ENCODE measurements at regions not wholly inside any gene's neighbourhood (a gene's known extent, or its start where the extent isn't known, plus 50 kb on each side); places are given as distances from the start of the nearest gene placed in this dataset.

- H3K4me3 ChIP-seq (replicated peaks; ENCODE audit: low read depth, low read length), result no peak overlapping the region
- DNase-seq (ENCODE audit: extremely low read depth, low read depth), result no peak
- no peak for TF ChIP-seq CTCF (IDR thresholded peaks at IDR 0.05; ENCODE audit: low read depth, low read length, missing control alignments)
These were observed 504.0 kb upstream of the ARID1B start for GRCh38 chr6:156273065-156273711.

- TF ChIP-seq CTCF (IDR thresholded peaks at IDR 0.05; ENCODE audit: low read depth, low read length, missing control alignments), result no peak
- H3K4me3 ChIP-seq (replicated peaks; ENCODE audit: low read depth, low read length), result no peak overlapping the region
- DNase-seq (ENCODE audit: extremely low read depth, low read depth), result no peak
These were observed 507.3 kb upstream of the ARID1B start for GRCh38 chr6:156269751-156270369.

- no peak for TF ChIP-seq CTCF (IDR thresholded peaks at IDR 0.05; ENCODE audit: low read depth, low read length, missing control alignments)
- no peak for DNase-seq (ENCODE audit: extremely low read depth, low read depth)
- H3K4me3 ChIP-seq (replicated peaks; ENCODE audit: low read depth, low read length), result no peak overlapping the region
These were observed 508.3 kb upstream of the ARID1B start for GRCh38 chr6:156268849-156269248.

- no peak for DNase-seq (ENCODE audit: extremely low read depth, low read depth)
- H3K4me3 ChIP-seq (replicated peaks; ENCODE audit: low read depth, low read length), result no peak overlapping the region
- no peak for TF ChIP-seq CTCF (IDR thresholded peaks at IDR 0.05; ENCODE audit: low read depth, low read length, missing control alignments)
These were observed 515.2 kb upstream of the ARID1B start for GRCh38 chr6:156262014-156262413.

- no peak overlapping the region for H3K4me3 ChIP-seq (replicated peaks; ENCODE audit: low read depth, low read length)
- DNase-seq (ENCODE audit: extremely low read depth, low read depth), result no peak
- TF ChIP-seq CTCF (IDR thresholded peaks at IDR 0.05; ENCODE audit: low read depth, low read length, missing control alignments), result no peak
These were observed 516.4 kb upstream of the ARID1B start for GRCh38 chr6:156260815-156261214.

GRCh38 chr6:156258981-156259380 is 518.2 kb upstream of the ARID1B start:
- no peak for DNase-seq (ENCODE audit: extremely low read depth, low read depth)
- H3K4me3 ChIP-seq (replicated peaks; ENCODE audit: low read depth, low read length), result no peak overlapping the region
- TF ChIP-seq CTCF (IDR thresholded peaks at IDR 0.05; ENCODE audit: low read depth, low read length, missing control alignments), result no peak
